B cell (primary cell): ENCODE measurements at regions not wholly inside any gene's neighbourhood (a gene's known extent, or its start where the extent isn't known, plus 50 kb on each side); places are given as distances from the start of the nearest gene placed in this dataset.

Experiments
- ATAC-seq: fragments of 200-7000 bp; cut with Tn5 transposase; one replicate; pipeline ENCODE4 v1.10.0; 2021; ENCODE audit warnings: low read depth, mild to moderate bottlenecking, moderate number of reproducible peaks, moderate library complexity
- CTCF ChIA-PET: fragments of 350-600 bp; sonication (Branson Sonifier 250); formaldehyde crosslinking; loops from one replicate; lab custom pipeline; 2021; ENCODE audit warnings: antibody characterized with exemption, inconsistent platforms; lab: Charles Lee
- POLR2A ChIA-PET: fragments of 350-600 bp; sonication (Branson Sonifier 250); formaldehyde crosslinking; loops from one replicate; lab custom pipeline; 2021; ENCODE audit warnings: antibody characterized with exemption; lab: Charles Lee
- DNase-seq: peaks from one replicate; pipeline ENCODE4 v3.0.0; 2013
- H2AFZ ChIP-seq: 2 replicates; pipeline ENCODE4 v1.6.1; 2012; ENCODE audit warnings: mild to moderate bottlenecking, low read depth, low read length; ENCODE audit not compliant: insufficient read depth, poor library complexity, severe bottlenecking
- H3K27ac ChIP-seq, 2 donors: 1 replicate in 1 of 2; 2 replicates in 1 of 2; pipeline ENCODE4 v1.5.1; 2012 to 2013; ENCODE audit warnings: low read length in 2 of 2, mild to moderate bottlenecking in 2 of 2, moderate library complexity in 1 of 2
- H3K27me3 ChIP-seq, 4 experiments: fragments of 200-600 bp in 1 of 4; sonication (generic) in 1 of 4; replicated peaks in 1 of 4; 1 replicate in 2 of 4; 2 replicates in 2 of 4; pipeline versions ENCODE4 v1.6.1 to v1.7.0; 2013 to 2016; ENCODE audit warnings: low read length in 3 of 4, mild to moderate bottlenecking in 2 of 4, mixed read lengths in 1 of 4, moderate library complexity in 1 of 4; ENCODE audit not compliant: insufficient read depth in 4 of 4, control insufficient read depth in 3 of 4; ENCODE audit errors: control extremely low read depth in 1 of 4
- H3K36me3 ChIP-seq, 2 experiments: replicated peaks in 1 of 2; 1 replicate in 1 of 2; 2 replicates in 1 of 2; pipeline versions ENCODE4 v1.6.1 to v1.7.1; 2013; ENCODE audit warnings: low read length in 1 of 2; ENCODE audit not compliant: insufficient read depth in 2 of 2, control insufficient read depth in 1 of 2; ENCODE audit errors: control extremely low read depth in 1 of 2, extremely low read depth in 1 of 2
- H3K4me1 ChIP-seq, 2 donors: fragments of 200-600 bp in 1 of 2; sonication (generic) in 1 of 2; 1 replicate in 1 of 2; 2 replicates in 1 of 2; pipeline versions ENCODE4 v1.5.1 to v1.6.1; 2013 to 2017; ENCODE audit warnings: low read length in 2 of 2; ENCODE audit not compliant: control insufficient read depth in 2 of 2, insufficient read depth in 2 of 2
- H3K4me2 ChIP-seq: replicated peaks from 2 replicates; pipeline ENCODE3; 2012; ENCODE audit warnings: mild to moderate bottlenecking, low read depth, low read length; ENCODE audit not compliant: poor library complexity, severe bottlenecking
- H3K4me3 ChIP-seq, 5 experiments: fragments of 200-600 bp in 1 of 5; sonication (generic) in 1 of 5; 1 replicate in 3 of 5; 2 replicates in 2 of 5; pipeline versions ENCODE4 v1.5.1 to v1.7.0; 2011 to 2016; ENCODE audit warnings: low read length in 4 of 5, mild to moderate bottlenecking in 4 of 5, low read depth in 2 of 5, control low read depth in 1 of 5, moderate library complexity in 1 of 5; ENCODE audit not compliant: insufficient read depth in 1 of 5; ENCODE audit errors: control extremely low read depth in 1 of 5, extremely low read depth in 1 of 5
- H3K79me2 ChIP-seq: fragments of 200-600 bp; sonication (generic); one replicate; pipeline ENCODE4 v1.6.0; 2016; ENCODE audit warnings: low read length; ENCODE audit not compliant: control insufficient read depth, insufficient read depth
- H3K9ac ChIP-seq: fragments of 200-600 bp; sonication (generic); 2 replicates; pipeline ENCODE4 v1.6.1; 2017; ENCODE audit warnings: mild to moderate bottlenecking, low read length, moderate library complexity
- H3K9me3 ChIP-seq, 3 donors: one replicate each; pipeline versions ENCODE4 v1.6.1 to v1.7.1; 2013; ENCODE audit warnings: low read length in 2 of 3; ENCODE audit not compliant: control insufficient read depth in 2 of 3, insufficient read depth in 1 of 3; ENCODE audit errors: control extremely low read depth in 1 of 3
- H4K20me1 ChIP-seq: 2 replicates; pipeline ENCODE4 v1.6.0; 2012; ENCODE audit warnings: mild to moderate bottlenecking, low read length; ENCODE audit not compliant: insufficient read depth, control insufficient read depth, poor library complexity, severe bottlenecking
- H3K27ac Mint-ChIP-seq: one replicate; pipeline ENCODE4 v1.8.0; 2021; ENCODE audit warnings: mixed read lengths
- H3K27me3 Mint-ChIP-seq: one replicate; pipeline ENCODE4 v1.8.0; 2021; ENCODE audit warnings: mixed read lengths
- H3K4me1 Mint-ChIP-seq: one replicate; pipeline ENCODE4 v1.8.0; 2021; ENCODE audit warnings: mixed read lengths
- H3K4me3 Mint-ChIP-seq: one replicate; pipeline ENCODE4 v1.8.0; 2021; ENCODE audit warnings: mixed read lengths
- H3K9me3 Mint-ChIP-seq: one replicate; pipeline ENCODE4 v1.8.0; 2022; ENCODE audit warnings: mixed read lengths; ENCODE audit not compliant: insufficient read depth
- EZH2 ChIP-seq: IDR thresholded peaks from 2 replicates; pipeline ENCODE4 v1.6.1; 2012; ENCODE audit warnings: borderline replicate concordance, low read depth, mild to moderate bottlenecking, moderate library complexity, low read length; ENCODE audit not compliant: insufficient read depth, poor library complexity, severe bottlenecking
- WGBS: methylation state at CpG from one replicate; pipeline ENCODE4 v1.1.5; 2013; ENCODE audit warnings: missing lambda C conversion rate; ENCODE audit not compliant: insufficient coverage; 5-methylcytosine and 5-hydroxymethylcytosine counted together
- intact Hi-C: fragments of 100-400 bp; cut with micrococcal nuclease; formaldehyde crosslinking; loops from one replicate; pipeline ENCODE4 v1.10.0; 2022
- TF ChIP-seq, protein P1 (sequence below): fragments of 200-600 bp; IDR thresholded peaks from one replicate; pipeline ENCODE4 v1.8.0; 2022; ENCODE audit warnings: antibody characterized with exemption, mild to moderate bottlenecking

DNA sequence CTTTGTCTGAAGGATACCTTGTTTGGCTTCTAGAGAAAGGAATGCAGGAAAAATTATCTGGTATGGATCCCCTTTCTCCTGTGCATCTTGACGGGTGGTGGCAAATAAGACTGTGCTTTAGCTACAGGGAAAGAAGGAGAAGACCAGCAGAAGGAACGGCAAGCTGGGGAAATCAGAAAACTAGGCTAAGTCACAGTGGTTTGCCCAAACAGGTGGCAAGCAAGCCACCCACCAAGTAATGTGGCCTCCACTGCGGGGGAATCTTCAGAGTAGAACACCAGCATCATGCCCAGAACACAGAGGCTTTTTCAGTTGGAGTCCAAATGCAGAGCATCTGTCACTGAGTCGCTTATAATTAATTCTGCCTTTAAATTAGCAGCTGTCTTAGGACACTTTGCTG, 282.8 kb downstream of the PHF14 start:
- peaks cover 3% of the 10 kb centered on the region for H3K27me3 Mint-ChIP-seq
- TF ChIP-seq, protein P1, sequence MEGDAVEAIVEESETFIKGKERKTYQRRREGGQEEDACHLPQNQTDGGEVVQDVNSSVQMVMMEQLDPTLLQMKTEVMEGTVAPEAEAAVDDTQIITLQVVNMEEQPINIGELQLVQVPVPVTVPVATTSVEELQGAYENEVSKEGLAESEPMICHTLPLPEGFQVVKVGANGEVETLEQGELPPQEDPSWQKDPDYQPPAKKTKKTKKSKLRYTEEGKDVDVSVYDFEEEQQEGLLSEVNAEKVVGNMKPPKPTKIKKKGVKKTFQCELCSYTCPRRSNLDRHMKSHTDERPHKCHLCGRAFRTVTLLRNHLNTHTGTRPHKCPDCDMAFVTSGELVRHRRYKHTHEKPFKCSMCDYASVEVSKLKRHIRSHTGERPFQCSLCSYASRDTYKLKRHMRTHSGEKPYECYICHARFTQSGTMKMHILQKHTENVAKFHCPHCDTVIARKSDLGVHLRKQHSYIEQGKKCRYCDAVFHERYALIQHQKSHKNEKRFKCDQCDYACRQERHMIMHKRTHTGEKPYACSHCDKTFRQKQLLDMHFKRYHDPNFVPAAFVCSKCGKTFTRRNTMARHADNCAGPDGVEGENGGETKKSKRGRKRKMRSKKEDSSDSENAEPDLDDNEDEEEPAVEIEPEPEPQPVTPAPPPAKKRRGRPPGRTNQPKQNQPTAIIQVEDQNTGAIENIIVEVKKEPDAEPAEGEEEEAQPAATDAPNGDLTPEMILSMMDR, result no peak
- TF ChIP-seq EZH2, result no peak

DNA sequence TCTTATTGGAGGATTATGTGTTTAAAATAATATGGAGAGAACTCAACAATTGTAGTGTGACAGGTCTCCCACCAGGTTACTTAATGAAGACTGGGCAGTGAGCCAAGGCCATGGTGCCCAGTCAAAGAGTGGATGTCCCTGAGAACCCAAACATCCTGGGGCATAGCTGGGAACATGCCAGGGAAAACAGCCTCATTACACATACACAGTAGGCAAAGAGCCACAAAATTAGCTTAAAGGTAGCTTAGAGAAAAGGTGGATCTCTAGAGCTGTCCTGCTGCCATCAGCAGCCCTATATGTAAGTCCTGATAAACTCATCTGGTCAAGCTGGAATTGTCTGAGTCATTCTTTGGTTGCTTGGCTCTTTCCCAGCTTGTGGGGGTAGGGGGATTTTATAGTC, 287.8 kb downstream of the PHF14 start:
- Mint-ChIP-seq H3K4me1 (no peaks in the 10 kb centered on the region), H3K27ac (no peak overlapping the region), H3K9me3 (no peaks in the 10 kb centered on the region), H3K27me3 (peaks cover 3% of the 10 kb centered on the region), H3K4me3 (no peak overlapping the region)
- Histone ChIP-seq H3K79me2 (no peaks in the 10 kb centered on the region), H3K4me3 (no peak overlapping the region), H3K9me3 (no peaks in the 10 kb centered on the region), H3K27me3 (no peaks in the 10 kb centered on the region), H3K27ac (no peak overlapping the region), H3K9ac (no peak overlapping the region), H3K4me2 (no peak overlapping the region), H3K4me1 (no peaks in the 10 kb centered on the region), H3K36me3 (no peaks in the 10 kb centered on the region), H4K20me1 (no peaks in the 10 kb centered on the region), H2AFZ (no peak overlapping the region)
- no peak for DNase-seq
- POLR2A ChIA-PET, result no interaction called here
- intact Hi-C loops, result no loop called here
- CTCF ChIA-PET, result interaction anchor here (0.8 to 0.9 kb wide), 2 partner anchors 49 to 54 kb away, joined by 3 read pairs; no protein-coding TSS in a partner anchor
- TF ChIP-seq EZH2, result no peak
- TF ChIP-seq, protein P1, result no peak
- no peak for ATAC-seq

More for the DNA sequence above, 282.8 kb downstream of the PHF14 start:
- no peak overlapping the region for H3K27ac Mint-ChIP-seq
- DNase-seq (no peak), ATAC-seq (no peak)
- H3K9me3 Mint-ChIP-seq, result no peaks in the 10 kb centered on the region
- Histone ChIP-seq H2AFZ (no peak overlapping the region), H3K36me3 (no peaks in the 10 kb centered on the region), H3K27me3 (no peaks in the 10 kb centered on the region), H3K9me3 (no peaks in the 10 kb centered on the region), H4K20me1 (no peaks in the 10 kb centered on the region), H3K9ac (no peak overlapping the region), H3K4me1 (no peaks in the 10 kb centered on the region), H3K4me2 (no peak overlapping the region), H3K27ac (no peak overlapping the region), H3K79me2 (no peaks in the 10 kb centered on the region), H3K4me3 (no peak overlapping the region)
- H3K4me1 Mint-ChIP-seq, result no peaks in the 10 kb centered on the region
- ChIA-PET POLR2A (no interaction called here), CTCF (no interaction called here)
- 89% methylated on average over 4 of the region's 4 CpGs for WGBS
- no peak overlapping the region for H3K4me3 Mint-ChIP-seq
- intact Hi-C loops, result no loop called here
